Neural progenitor cell (in vitro differentiated cells): ENCODE measurements at regions not wholly inside any gene's neighbourhood (a gene's known extent, or its start where the extent isn't known, plus 50 kb on each side); places are given as distances from the start of the nearest gene placed in this dataset.

Experiments used
- DNase-seq: peaks from one replicate; pipeline ENCODE4 v3.0.0-alpha.2; 2016; ENCODE audit warnings: low spot score
- H2AFZ ChIP-seq: fragments of 200-600 bp; sonication (generic); replicated peaks from 2 replicates; pipeline ENCODE4 v1.6.1; 2016; ENCODE audit warnings: antibody characterized with exemption
- H3F3A ChIP-seq: fragments of 200-600 bp; sonication (generic); 2 replicates; pipeline ENCODE4 v1.6.1; 2016; ENCODE audit warnings: antibody characterized with exemption, low read depth
- H3K27ac ChIP-seq: fragments of 200-600 bp; sonication (generic); 2 replicates; pipeline ENCODE4 v1.5.1; 2016; ENCODE audit warnings: mild to moderate bottlenecking
- H3K27me3 ChIP-seq: fragments of 200-600 bp; sonication (generic); 2 replicates; pipeline ENCODE4 v1.6.1; 2016; ENCODE audit warnings: mild to moderate bottlenecking, moderate library complexity
- H3K36me3 ChIP-seq: fragments of 200-600 bp; sonication (generic); 2 replicates; pipeline ENCODE4 v1.5.1; 2016
- H3K4me1 ChIP-seq: fragments of 200-600 bp; sonication (generic); 2 replicates; pipeline ENCODE4 v1.6.1; 2016; ENCODE audit warnings: mixed run types
- H3K4me2 ChIP-seq: fragments of 200-600 bp; sonication (generic); 2 replicates; pipeline ENCODE4 v1.6.1; 2016
- H3K4me3 ChIP-seq: fragments of 200-600 bp; sonication (generic); 2 replicates; pipeline ENCODE4 v1.5.1; 2016
- H3K79me2 ChIP-seq: fragments of 200-600 bp; sonication (generic); 2 replicates; pipeline ENCODE4 v1.6.1; 2016; ENCODE audit warnings: low read depth
- H3K9ac ChIP-seq: fragments of 200-600 bp; sonication (generic); 2 replicates; pipeline ENCODE4 v1.6.1; 2016
- H3K9me3 ChIP-seq: fragments of 200-600 bp; sonication (generic); 2 replicates; pipeline ENCODE4 v1.5.1; 2016; ENCODE audit warnings: low read depth
- H4K20me1 ChIP-seq: fragments of 200-600 bp; sonication (generic); 2 replicates; pipeline ENCODE4 v1.6.1; 2016; ENCODE audit warnings: low read depth
- H3K27ac Mint-ChIP-seq: 3 replicates; pipeline ENCODE4 v1.8.0; 2021; ENCODE audit warnings: mixed read lengths
- H3K27me3 Mint-ChIP-seq: 2 replicates; pipeline ENCODE4 v1.8.0; 2022; ENCODE audit warnings: low read depth, mild to moderate bottlenecking, inconsistent platforms, moderate library complexity, mixed read lengths; ENCODE audit not compliant: insufficient read depth
- H3K36me3 Mint-ChIP-seq: 3 replicates; pipeline ENCODE4 v1.8.0; 2021; ENCODE audit warnings: mixed read lengths
- H3K4me1 Mint-ChIP-seq: 3 replicates; pipeline ENCODE4 v1.8.0; 2021; ENCODE audit warnings: mixed read lengths
- H3K4me3 Mint-ChIP-seq: 3 replicates; pipeline ENCODE4 v1.8.0; 2021; ENCODE audit warnings: mild to moderate bottlenecking, moderate library complexity, mixed read lengths
- H3K9me3 Mint-ChIP-seq: 3 replicates; pipeline ENCODE4 v1.8.0; 2020; ENCODE audit warnings: mixed read lengths
- EZH2 ChIP-seq: fragments of 200-600 bp; sonication (generic); IDR thresholded peaks from 2 replicates; pipeline ENCODE4 v1.6.1; 2017; ENCODE audit warnings: antibody characterized with exemption, mild to moderate bottlenecking, moderate library complexity
- EZH2phosphoT487 ChIP-seq: fragments of 200-600 bp; sonication (generic); IDR thresholded peaks from 2 replicates; pipeline ENCODE4 v1.6.1; 2017; ENCODE audit warnings: antibody characterized with exemption
- TF ChIP-seq, protein P1 (sequence below): fragments of 200-600 bp; sonication (generic); IDR thresholded peaks from 2 replicates; pipeline ENCODE4 v1.5.1; 2017; ENCODE audit warnings: antibody characterized with exemption, mild to moderate bottlenecking

DNA sequence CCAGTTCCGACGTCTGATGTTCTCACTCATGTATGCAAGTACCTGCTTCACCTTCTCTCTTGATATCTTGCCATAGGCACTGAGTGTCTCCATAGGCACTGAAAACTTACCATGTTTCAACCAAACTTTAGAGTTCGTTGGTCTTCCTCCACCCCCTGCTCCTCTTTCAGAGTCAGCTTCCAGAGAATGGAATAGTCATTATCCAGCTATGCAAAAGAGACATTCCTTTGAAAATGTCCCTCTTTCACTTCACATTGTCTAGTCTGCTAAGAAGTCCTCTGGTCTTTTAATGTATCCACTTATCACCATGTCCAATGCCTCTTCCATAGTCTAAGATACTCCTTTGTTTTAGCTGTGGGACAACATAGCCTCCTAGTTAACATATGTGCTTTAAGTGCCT lies 566.0 kb upstream of the TENM3 start:
- no peaks in the 10 kb centered on the region for H4K20me1 ChIP-seq
- Mint-ChIP-seq H3K27me3 (no peaks in the 10 kb centered on the region), H3K27ac (no peak overlapping the region), H3K4me1 (peaks cover 7% of the 10 kb centered on the region), H3K4me3 (no peak overlapping the region), H3K36me3 (no peaks in the 10 kb centered on the region), H3K9me3 (no peaks in the 10 kb centered on the region)
- H3K79me2 ChIP-seq, result no peaks in the 10 kb centered on the region
- no peak for DNase-seq
- no peak overlapping the region for H3K4me2 ChIP-seq
- H3K27me3 ChIP-seq, result no peaks in the 10 kb centered on the region
- H3F3A ChIP-seq, result no peaks in the 10 kb centered on the region
- no peak overlapping the region for H3K9ac ChIP-seq
- no peaks in the 10 kb centered on the region for H3K4me1 ChIP-seq
- no peak overlapping the region for H3K4me3 ChIP-seq
- H3K36me3 ChIP-seq, result no peaks in the 10 kb centered on the region
- H3K27ac ChIP-seq, result no peak overlapping the region
- TF ChIP-seq EZH2phosphoT487 (no peak), EZH2 (no peak)
- TF ChIP-seq, protein P1, sequence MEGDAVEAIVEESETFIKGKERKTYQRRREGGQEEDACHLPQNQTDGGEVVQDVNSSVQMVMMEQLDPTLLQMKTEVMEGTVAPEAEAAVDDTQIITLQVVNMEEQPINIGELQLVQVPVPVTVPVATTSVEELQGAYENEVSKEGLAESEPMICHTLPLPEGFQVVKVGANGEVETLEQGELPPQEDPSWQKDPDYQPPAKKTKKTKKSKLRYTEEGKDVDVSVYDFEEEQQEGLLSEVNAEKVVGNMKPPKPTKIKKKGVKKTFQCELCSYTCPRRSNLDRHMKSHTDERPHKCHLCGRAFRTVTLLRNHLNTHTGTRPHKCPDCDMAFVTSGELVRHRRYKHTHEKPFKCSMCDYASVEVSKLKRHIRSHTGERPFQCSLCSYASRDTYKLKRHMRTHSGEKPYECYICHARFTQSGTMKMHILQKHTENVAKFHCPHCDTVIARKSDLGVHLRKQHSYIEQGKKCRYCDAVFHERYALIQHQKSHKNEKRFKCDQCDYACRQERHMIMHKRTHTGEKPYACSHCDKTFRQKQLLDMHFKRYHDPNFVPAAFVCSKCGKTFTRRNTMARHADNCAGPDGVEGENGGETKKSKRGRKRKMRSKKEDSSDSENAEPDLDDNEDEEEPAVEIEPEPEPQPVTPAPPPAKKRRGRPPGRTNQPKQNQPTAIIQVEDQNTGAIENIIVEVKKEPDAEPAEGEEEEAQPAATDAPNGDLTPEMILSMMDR, result no peak
- no peak overlapping the region for H2AFZ ChIP-seq
- H3K9me3 ChIP-seq, result no peaks in the 10 kb centered on the region

DNA sequence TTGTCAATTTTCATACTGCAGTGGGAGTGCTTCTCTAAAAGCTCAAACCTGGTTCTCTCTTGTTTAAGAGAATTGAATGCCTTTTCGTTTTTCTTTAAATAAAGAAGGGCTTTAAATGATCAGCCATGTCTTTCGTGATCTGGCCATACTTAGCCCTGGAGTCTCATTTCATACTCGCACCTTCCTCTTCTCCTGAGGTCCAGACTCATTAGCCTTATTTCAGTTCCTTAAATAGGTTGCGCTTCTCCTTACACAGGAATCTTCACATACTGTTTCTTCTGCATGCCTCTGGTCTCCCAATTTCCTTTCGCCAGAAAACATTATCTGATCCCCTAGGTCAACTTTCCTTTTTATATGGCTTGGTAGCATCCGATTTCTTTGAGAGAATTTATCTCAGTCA lies 565.6 kb upstream of the TENM3 start:
- Histone ChIP-seq H3F3A (no peaks in the 10 kb centered on the region), H4K20me1 (no peaks in the 10 kb centered on the region), H3K4me3 (no peak overlapping the region), H3K27ac (no peak overlapping the region), H3K27me3 (no peaks in the 10 kb centered on the region), H3K4me2 (no peak overlapping the region), H3K79me2 (no peaks in the 10 kb centered on the region), H3K4me1 (no peaks in the 10 kb centered on the region), H3K9ac (no peak overlapping the region), H3K9me3 (no peaks in the 10 kb centered on the region), H2AFZ (no peak overlapping the region), H3K36me3 (no peaks in the 10 kb centered on the region)
- no peak for TF ChIP-seq EZH2phosphoT487
- TF ChIP-seq, protein P1, result no peak
- no peak for TF ChIP-seq EZH2
- Mint-ChIP-seq H3K27me3 (no peaks in the 10 kb centered on the region), H3K4me1 (peaks cover 7% of the 10 kb centered on the region), H3K9me3 (no peaks in the 10 kb centered on the region), H3K36me3 (no peaks in the 10 kb centered on the region), H3K4me3 (no peak overlapping the region), H3K27ac (no peak overlapping the region)
- no peak for DNase-seq

DNA sequence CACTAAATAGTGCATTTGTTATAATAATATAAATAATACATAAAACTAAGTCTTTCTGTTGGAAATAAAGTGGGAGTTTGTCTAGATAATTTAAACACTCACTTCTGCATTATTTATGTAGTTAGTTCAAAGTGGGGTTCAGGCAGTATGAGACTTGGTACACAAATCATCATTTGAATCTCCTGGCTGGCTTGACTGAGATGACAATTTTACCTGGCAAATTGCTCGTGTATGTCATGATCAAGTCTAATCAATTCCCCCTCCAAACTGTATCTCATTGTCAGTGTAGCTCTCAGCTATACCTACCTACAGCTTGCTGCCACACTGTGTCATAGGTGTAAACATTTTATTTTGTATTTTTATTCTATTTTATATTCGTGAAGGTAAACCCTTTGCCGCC lies 563.4 kb upstream of the TENM3 start:
- Histone ChIP-seq H3K9ac (no peak overlapping the region), H3K4me2 (no peak overlapping the region), H3K79me2 (no peaks in the 10 kb centered on the region), H4K20me1 (no peaks in the 10 kb centered on the region), H3K4me1 (no peaks in the 10 kb centered on the region), H3K27me3 (no peaks in the 10 kb centered on the region), H3K27ac (no peak overlapping the region), H2AFZ (no peak overlapping the region), H3F3A (no peaks in the 10 kb centered on the region), H3K9me3 (no peaks in the 10 kb centered on the region), H3K36me3 (no peaks in the 10 kb centered on the region), H3K4me3 (no peak overlapping the region)
- no peaks in the 10 kb centered on the region for H3K4me1 Mint-ChIP-seq
- H3K27me3 Mint-ChIP-seq, result no peaks in the 10 kb centered on the region
- no peaks in the 10 kb centered on the region for H3K9me3 Mint-ChIP-seq
- no peaks in the 10 kb centered on the region for H3K36me3 Mint-ChIP-seq
- TF ChIP-seq EZH2 (no peak), EZH2phosphoT487 (no peak)
- TF ChIP-seq, protein P1, result no peak
- H3K4me3 Mint-ChIP-seq, result no peak overlapping the region
- no peak for DNase-seq
- no peak overlapping the region for H3K27ac Mint-ChIP-seq
